SK-N-MC (cell line): ENCODE measurements at regions not wholly inside any gene's neighbourhood (a gene's known extent, or its start where the extent isn't known, plus 50 kb on each side); places are given as distances from the start of the nearest gene placed in this dataset.

Source experiments
- EZH2 ChIP-seq: fragments of 200-600 bp; sonication (generic); IDR thresholded peaks from one replicate; pipeline ENCODE4 v1.6.1; 2017; ENCODE audit warnings: antibody characterized with exemption
- POLR2AphosphoS5 ChIP-seq: IDR thresholded peaks from 2 replicates; pipeline ENCODE4 v1.6.1; 2012; ENCODE audit warnings: mild to moderate bottlenecking, low read depth, low read length, borderline replicate concordance

GRCh38 chr10:3856593-3856992, 71.6 kb upstream of the KLF6 start:
- TF ChIP-seq EZH2 (no peak), POLR2AphosphoS5 (no peak)
